Endothelial cell of umbilical vein (primary cell): ENCODE measurements at regions not wholly inside any gene's neighbourhood (a gene's known extent, or its start where the extent isn't known, plus 50 kb on each side); places are given as distances from the start of the nearest gene placed in this dataset.

ENCODE experiments used
- BruUV-seq: library from RNA; stranded (reverse); fragments of 400-500 nt; replicated peaks from 2 replicates; lab custom pipeline; 2021; lab: Mats Ljungman, UMichigan
- CTCF ChIA-PET: fragments of 300-600, 350-600 bp; sonication (Branson Sonifier 250); formaldehyde crosslinking; loops from one replicate; lab custom pipeline; 2021; ENCODE audit warnings: antibody characterized with exemption, inconsistent platforms; lab: Charles Lee
- POLR2A ChIA-PET: fragments of 300-600, 350-600 bp; sonication (Branson Sonifier 250); formaldehyde crosslinking; loops from one replicate; lab custom pipeline; 2021; ENCODE audit warnings: antibody characterized with exemption, inconsistent platforms; lab: Charles Lee
- DNase-seq: peaks from one replicate; pipeline ENCODE4 v3.0.0-alpha.2; 2011; ENCODE audit warnings: low read depth, low spot score
- FAIRE-seq: peaks from 2 replicates; lab custom pipeline; 2011; peaks lifted over from hg19 to GRCh38; lab: Jason Lieb, UNC
- H2AFZ ChIP-seq: 2 replicates; pipeline ENCODE4 v1.6.0; 2012; ENCODE audit warnings: low read depth, low read length, control low read depth, inconsistent platforms
- H3K27ac ChIP-seq: 2 replicates; pipeline ENCODE4 v1.5.1; 2011; ENCODE audit warnings: low read depth, mild to moderate bottlenecking, control low read depth, low read length, moderate library complexity; ENCODE audit not compliant: insufficient read depth
- H3K27me3 ChIP-seq, 2 experiments: 2 replicates each; pipeline versions ENCODE4 v1.6.0 to v1.6.1; 2011; ENCODE audit warnings: low read length in 2 of 2, mixed read lengths in 1 of 2; ENCODE audit not compliant: control insufficient read depth in 2 of 2, insufficient read depth in 2 of 2
- H3K36me3 ChIP-seq, 2 experiments: 2 replicates in 1 of 2; 3 replicates in 1 of 2; pipeline ENCODE4 v1.5.1; 2011; ENCODE audit warnings: low read length in 2 of 2, mild to moderate bottlenecking in 1 of 2, moderate library complexity in 1 of 2; ENCODE audit not compliant: control insufficient read depth in 2 of 2, insufficient read depth in 2 of 2; ENCODE audit errors: extremely low read depth in 1 of 2
- H3K4me1 ChIP-seq: 3 replicates; pipeline ENCODE4 v1.5.1; 2011; ENCODE audit warnings: mild to moderate bottlenecking, low read length; ENCODE audit not compliant: control insufficient read depth, insufficient read depth; ENCODE audit errors: extremely low read depth
- H3K4me2 ChIP-seq: 2 replicates; pipeline ENCODE4 v1.6.1; 2011; ENCODE audit warnings: low read length, control low read depth, mixed read lengths; ENCODE audit not compliant: insufficient read depth
- H3K4me3 ChIP-seq, 3 experiments: fragments of 200-600 bp in 1 of 3; sonication (generic), shearing (Covaris generic) in 1 of 3; replicated peaks in 1 of 3; 2 replicates each; pipeline ENCODE4 v1.5.1; 2011 to 2016; ENCODE audit warnings: control low read depth in 3 of 3, low read length in 3 of 3, mild to moderate bottlenecking in 2 of 3, inconsistent platforms in 1 of 3, low read depth in 1 of 3, moderate library complexity in 1 of 3; ENCODE audit not compliant: insufficient read depth in 1 of 3
- H3K79me2 ChIP-seq: 2 replicates; pipeline ENCODE4 v1.6.0; 2012; ENCODE audit warnings: low read length, inconsistent platforms; ENCODE audit not compliant: control insufficient read depth, insufficient read depth
- H3K9ac ChIP-seq: replicated peaks from 2 replicates; pipeline ENCODE3; 2011; ENCODE audit warnings: low read length, control low read depth; ENCODE audit not compliant: insufficient read depth; ENCODE audit errors: extremely low read depth
- H3K9me1 ChIP-seq: replicated peaks from 3 replicates; pipeline ENCODE4 v1.6.0; 2011; ENCODE audit warnings: mild to moderate bottlenecking, low read length; ENCODE audit not compliant: control insufficient read depth, insufficient read depth; ENCODE audit errors: extremely low read depth
- H3K9me3 ChIP-seq: replicated peaks from 2 replicates; pipeline ENCODE4 v1.5.1; 2012; ENCODE audit warnings: low read length, inconsistent platforms; ENCODE audit not compliant: control insufficient read depth, insufficient read depth
- H4K20me1 ChIP-seq: replicated peaks from 2 replicates; pipeline ENCODE3; 2011; ENCODE audit warnings: mild to moderate bottlenecking, low read length; ENCODE audit not compliant: control insufficient read depth, insufficient read depth; ENCODE audit errors: extremely low read depth
- EZH2 ChIP-seq: IDR thresholded peaks from 2 replicates; pipeline ENCODE4 v1.6.1; 2012; ENCODE audit warnings: borderline replicate concordance, low read depth, mild to moderate bottlenecking, moderate library complexity, low read length, inconsistent platforms; ENCODE audit not compliant: severe bottlenecking
- FOS ChIP-seq: IDR thresholded peaks from 2 replicates; pipeline ENCODE4 v1.6.1; 2011; ENCODE audit warnings: mild to moderate bottlenecking, low read length, moderate library complexity, borderline replicate concordance; ENCODE audit not compliant: insufficient read depth
- MAX ChIP-seq: IDR thresholded peaks from 2 replicates; pipeline ENCODE4 v1.6.1; 2011; ENCODE audit not compliant: insufficient read depth, insufficient read length
- MYC ChIP-seq: IDR thresholded peaks from one replicate; pipeline ENCODE4 v1.6.1; 2011; ENCODE audit warnings: mild to moderate bottlenecking, low read depth, low read length
- POLR2AphosphoS5 ChIP-seq: IDR thresholded peaks from 2 replicates; pipeline ENCODE4 v1.6.1; 2012; ENCODE audit warnings: low read depth, mild to moderate bottlenecking, control low read depth, low read length, moderate library complexity; ENCODE audit not compliant: insufficient read depth
- dilution Hi-C: fragments of 300-500 bp; cut with MboI; formaldehyde crosslinking; loops from one replicate; pipeline ENCODE4 v1.15.0; 2019; ENCODE audit warnings: low sequenced_read_pairs; ENCODE audit not compliant: extremely low pct_ligation_motif_present
- intact Hi-C: fragments of 100-400 bp; cut with micrococcal nuclease; formaldehyde crosslinking; loops from one replicate; pipeline ENCODE4 v1.10.0; 2022
- TF ChIP-seq, protein P1 (sequence below), 2 donors: IDR thresholded peaks; 1 replicate in 1 of 2; 2 replicates in 1 of 2; pipeline ENCODE4 v1.5.1; 2011; ENCODE audit warnings: low read length in 2 of 2, mild to moderate bottlenecking in 2 of 2, moderate library complexity in 2 of 2, control low read depth in 1 of 2, inconsistent platforms in 1 of 2, low read depth in 1 of 2; ENCODE audit not compliant: insufficient read depth in 1 of 2; ENCODE audit errors: extremely low read depth in 1 of 2

- intact Hi-C loops = no loop called here
- DNase-seq (no peak), FAIRE-seq (no peak)
- POLR2A ChIA-PET = no interaction called here
- Histone ChIP-seq H3K27me3 (no peaks in the 10 kb centered on the region), H3K9me3 (no peaks in the 10 kb centered on the region), H3K79me2 (no peaks in the 10 kb centered on the region), H4K20me1 (no peaks in the 10 kb centered on the region), H3K4me2 (no peak overlapping the region), H2AFZ (no peak overlapping the region), H3K9me1 (no peaks in the 10 kb centered on the region), H3K4me3 (no peak overlapping the region), H3K27ac (no peak overlapping the region), H3K9ac (no peak overlapping the region), H3K36me3 (no peaks in the 10 kb centered on the region), H3K4me1 (no peaks in the 10 kb centered on the region)
- CTCF ChIA-PET = no interaction called here
- BruUV-seq = no TSS peak
- dilution Hi-C loops = no loop called here
- TF ChIP-seq POLR2AphosphoS5 = no peak
- TF ChIP-seq MAX = no peak
- TF ChIP-seq EZH2 = no peak
- no peak for TF ChIP-seq FOS
- TF ChIP-seq, protein P1, sequence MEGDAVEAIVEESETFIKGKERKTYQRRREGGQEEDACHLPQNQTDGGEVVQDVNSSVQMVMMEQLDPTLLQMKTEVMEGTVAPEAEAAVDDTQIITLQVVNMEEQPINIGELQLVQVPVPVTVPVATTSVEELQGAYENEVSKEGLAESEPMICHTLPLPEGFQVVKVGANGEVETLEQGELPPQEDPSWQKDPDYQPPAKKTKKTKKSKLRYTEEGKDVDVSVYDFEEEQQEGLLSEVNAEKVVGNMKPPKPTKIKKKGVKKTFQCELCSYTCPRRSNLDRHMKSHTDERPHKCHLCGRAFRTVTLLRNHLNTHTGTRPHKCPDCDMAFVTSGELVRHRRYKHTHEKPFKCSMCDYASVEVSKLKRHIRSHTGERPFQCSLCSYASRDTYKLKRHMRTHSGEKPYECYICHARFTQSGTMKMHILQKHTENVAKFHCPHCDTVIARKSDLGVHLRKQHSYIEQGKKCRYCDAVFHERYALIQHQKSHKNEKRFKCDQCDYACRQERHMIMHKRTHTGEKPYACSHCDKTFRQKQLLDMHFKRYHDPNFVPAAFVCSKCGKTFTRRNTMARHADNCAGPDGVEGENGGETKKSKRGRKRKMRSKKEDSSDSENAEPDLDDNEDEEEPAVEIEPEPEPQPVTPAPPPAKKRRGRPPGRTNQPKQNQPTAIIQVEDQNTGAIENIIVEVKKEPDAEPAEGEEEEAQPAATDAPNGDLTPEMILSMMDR (IDR thresholded peaks at IDR 0.05; ENCODE audit: extremely low read depth in 1 of 2, insufficient read depth in 1 of 2, low read depth in 1 of 2, low read length in 2 of 2) = no peak
- no peak for TF ChIP-seq MYC
These were observed 252.6 kb upstream of the IGFBP3 start for GRCh38 chr7:46173476-46174195.
